GM21526 (cell line): ENCODE measurements at regions not wholly inside any gene's neighbourhood (a gene's known extent, or its start where the extent isn't known, plus 50 kb on each side); places are given as distances from the start of the nearest gene placed in this dataset.
"Not testable (repeated sequence)": the region's sequence is repeated elsewhere in the genome, so short reads cannot be mapped to it uniquely, and the experiment has no call there.

Source experiments
- ATAC-seq: cut with Tn5 transposase; IDR thresholded peaks from one replicate; pipeline ENCODE4 v1.9.1; 2021; ENCODE audit warnings: moderate library complexity; ENCODE audit not compliant: unreplicated experiment, low FRiP score

DNA sequence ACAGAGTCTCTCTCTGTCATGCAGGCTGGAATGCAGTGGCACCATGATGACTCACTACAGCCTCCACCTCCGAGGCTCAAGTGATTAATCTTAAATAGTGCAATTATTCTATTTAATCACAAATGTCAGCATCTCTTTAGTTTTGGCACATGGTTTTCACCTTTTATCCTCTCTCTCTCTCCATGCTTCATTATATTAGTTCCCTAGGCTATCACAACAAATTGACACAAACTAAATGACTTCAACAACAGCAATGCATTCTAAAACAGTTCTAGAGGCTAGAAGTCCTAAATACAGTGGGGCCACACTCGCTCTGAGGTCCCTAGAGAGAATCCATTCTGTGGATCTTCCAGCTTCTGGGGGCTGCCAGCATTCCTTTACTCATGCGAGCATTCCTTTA, 178.2 kb upstream of the ZNG1F start:
- ATAC-seq, result not testable (repeated sequence)

DNA sequence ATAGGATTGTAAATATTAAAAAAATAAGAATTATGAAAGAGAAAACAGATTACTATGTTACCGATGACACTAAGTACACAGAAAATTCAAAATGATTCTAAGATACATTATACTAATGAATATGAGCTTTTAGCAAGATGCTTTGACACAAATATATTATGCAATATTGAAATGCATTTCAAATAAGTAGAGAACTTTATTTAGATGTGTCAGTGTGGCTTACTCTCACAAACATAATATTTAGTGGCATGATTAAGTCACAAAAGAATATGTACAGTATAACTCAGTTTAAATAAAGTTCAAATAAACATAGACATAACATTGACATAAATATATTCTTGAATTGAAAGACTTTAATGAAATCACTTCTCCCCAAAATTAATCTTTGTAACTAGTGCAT, 172.7 kb upstream of the ZNG1F start:
- ATAC-seq, result not testable (repeated sequence)

DNA sequence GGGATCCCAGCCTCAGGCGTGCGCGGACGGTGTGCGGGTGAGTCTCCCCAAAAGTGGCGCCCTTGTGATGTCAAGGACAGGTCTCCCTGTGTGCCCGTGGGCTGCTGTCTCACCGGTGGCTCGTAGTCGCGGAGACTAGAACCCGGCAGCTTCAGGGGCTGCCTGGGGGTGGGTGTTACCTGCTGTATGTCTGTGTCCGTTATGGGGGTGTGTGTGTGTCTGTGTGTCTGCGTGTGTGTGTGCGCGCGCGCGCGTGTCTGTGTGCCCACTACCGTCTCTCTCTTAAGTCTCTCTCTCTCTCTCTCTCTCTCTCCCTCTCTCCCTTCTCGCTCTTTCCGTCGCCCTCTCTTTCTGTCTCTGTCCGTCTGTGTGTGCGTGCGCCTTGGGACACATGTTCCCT, 170.0 kb upstream of the ZNG1F start:
- not testable (repeated sequence) for ATAC-seq

DNA sequence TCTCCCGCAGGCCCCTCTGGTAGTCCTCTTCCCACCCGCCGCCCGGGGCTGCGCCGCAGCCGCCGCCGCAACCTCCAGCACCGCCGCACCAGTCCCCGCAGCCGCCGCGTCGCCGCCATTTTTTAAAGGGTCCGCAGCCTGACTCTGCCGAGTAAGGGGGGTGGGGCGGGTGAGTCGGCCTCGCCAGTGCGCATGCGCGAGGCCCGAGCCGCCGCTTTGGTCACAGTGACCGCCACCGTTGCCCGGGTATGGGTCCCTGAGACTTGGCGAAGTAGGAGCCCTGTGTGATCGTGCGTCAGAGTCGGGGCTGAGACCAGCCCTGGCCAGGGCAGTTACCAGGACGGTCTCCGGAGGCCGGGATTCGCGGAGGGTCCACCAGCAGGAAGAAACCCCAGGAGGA, 169.6 kb upstream of the ZNG1F start:
- ATAC-seq, result not testable (repeated sequence)

DNA sequence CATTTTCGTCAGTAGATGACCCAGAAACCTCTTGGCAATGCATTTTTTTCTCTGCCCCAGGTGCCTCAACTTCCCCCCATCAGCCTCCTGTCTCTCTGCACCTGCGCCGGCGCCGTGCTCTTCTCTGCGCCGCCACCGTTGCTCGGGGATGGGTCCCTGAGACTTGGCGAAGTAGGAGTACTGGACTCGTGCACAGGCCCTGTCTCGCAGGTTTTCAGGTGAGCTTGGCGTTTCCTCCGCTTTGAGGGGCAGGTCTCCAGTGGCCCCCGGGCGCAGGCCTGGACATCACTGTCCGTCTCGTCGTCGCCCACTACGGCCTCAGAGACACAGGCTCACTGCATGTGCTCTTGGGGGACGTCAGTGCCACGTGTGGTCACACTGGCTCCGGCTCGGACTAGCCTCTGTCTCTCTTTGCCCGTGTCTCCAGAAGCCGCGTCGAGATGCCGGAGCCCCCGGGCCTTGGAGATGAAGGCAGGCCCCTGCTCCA, 168.8 kb upstream of the ZNG1F start:
- ATAC-seq, result not testable (repeated sequence)

DNA sequence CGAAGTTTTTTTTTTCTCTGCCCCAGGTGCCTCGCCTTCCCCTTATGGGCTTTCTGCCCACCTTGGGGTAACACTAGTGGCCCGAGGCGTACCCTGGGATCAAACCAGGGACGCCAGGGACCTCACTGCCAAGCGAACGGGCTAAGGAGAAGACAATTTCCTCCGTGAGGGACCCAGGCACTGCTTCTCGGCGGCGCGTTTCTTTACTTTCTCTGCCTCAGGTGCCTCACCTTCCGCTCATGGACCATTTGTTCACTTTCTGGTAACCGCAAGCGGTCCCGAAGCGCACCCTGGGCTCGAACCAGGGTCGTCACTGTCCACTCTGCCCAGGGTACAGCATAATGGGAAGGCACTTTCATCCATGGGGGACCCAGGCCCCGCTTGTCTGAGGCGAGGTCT, 168.2 kb upstream of the ZNG1F start:
- not testable (repeated sequence) for ATAC-seq

DNA sequence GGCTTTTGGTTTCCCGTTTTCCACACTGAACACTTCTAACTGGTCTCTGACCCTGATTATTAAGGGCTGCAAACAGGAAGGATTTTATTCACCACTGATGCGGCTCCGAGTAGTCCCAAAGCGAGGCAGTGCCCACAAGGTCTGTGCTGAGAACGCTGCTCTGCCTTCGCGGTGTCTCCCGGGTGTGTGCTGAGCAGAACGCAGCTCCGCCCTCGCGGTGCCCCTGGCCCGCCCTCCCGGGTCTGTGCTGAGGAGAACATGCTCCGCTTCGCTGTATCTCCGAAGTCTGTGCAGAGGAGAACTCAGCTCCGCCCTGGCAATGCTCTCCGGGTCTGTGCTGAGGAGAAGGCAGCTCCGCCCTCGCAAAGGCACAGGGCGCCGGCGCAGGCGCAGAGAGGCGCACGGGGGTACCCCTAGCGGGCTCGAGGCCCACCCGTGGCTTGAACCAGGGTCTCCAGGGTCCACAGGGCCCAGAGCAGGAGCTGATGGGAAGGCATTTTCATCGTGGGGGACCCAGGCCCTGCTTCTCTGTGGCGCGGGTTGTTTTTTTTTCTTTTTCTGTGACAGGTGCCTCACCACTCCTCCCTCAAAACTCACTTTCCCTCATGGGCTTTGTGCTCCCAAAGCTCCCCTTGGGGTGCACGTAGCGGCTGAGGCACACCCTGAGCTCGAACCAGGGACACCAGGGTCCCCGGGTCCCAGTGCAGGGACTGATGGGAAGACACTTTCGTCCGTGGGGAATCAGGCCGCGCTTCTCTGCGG, 167.7 kb upstream of the ZNG1F start:
- ATAC-seq, result not testable (repeated sequence)

DNA sequence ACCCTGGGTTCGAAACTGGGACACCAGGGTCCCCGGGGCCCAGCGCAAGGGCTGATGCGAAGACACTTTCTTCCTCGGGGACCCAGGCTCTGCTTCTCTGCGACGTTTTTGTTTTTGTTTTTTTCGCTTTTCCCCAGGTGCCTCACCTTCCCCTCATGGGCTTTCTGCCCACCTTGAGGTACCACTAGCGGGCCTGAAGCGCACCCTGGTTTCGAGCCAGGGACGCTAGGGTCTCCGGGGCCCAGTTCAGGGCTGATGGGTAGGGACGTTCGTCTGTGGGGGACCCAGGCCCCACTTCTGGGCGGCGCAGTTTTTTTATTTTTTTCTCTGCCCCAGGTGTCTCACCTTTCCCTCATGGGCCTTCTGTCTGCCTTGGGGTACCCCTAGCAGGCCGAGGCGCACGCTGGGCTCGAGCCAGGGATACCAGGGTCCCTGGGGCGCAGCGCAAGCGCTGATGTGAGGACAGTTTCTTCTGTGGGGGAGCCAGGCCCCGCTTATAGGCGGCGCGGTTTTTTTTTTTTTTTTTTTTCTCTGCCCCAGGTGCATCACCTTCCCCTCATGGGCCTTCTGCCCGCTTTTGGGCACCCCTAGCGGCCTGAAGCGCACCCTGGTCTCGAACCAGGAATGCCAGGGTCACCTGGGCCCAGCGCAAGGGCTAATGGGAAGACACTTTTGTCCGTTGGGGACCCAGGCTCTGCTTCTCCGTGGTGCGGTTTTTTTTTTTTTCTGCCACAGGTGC, 166.8 kb upstream of the ZNG1F start:
- not testable (repeated sequence) for ATAC-seq

DNA sequence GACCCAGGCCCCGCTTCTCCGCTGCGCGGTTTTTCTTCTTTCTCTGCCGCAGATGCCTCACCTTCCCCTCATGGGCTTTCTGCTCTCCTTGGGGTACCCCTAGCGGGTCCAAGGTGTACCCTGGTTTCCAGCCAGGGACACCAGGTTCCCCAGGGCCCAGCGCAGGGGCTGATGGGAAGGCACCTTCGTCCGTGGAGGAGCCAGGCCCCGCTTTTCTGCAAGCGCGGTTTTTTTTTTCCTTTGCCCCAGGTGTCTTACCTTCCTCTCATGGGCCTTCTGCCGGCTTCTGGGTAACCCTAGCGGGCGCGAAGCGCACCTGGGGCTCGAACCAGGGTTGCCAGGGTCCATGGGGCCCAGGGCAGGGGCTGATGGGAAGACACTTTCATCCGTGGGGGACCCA, 165.9 kb upstream of the ZNG1F start:
- not testable (repeated sequence) for ATAC-seq

DNA sequence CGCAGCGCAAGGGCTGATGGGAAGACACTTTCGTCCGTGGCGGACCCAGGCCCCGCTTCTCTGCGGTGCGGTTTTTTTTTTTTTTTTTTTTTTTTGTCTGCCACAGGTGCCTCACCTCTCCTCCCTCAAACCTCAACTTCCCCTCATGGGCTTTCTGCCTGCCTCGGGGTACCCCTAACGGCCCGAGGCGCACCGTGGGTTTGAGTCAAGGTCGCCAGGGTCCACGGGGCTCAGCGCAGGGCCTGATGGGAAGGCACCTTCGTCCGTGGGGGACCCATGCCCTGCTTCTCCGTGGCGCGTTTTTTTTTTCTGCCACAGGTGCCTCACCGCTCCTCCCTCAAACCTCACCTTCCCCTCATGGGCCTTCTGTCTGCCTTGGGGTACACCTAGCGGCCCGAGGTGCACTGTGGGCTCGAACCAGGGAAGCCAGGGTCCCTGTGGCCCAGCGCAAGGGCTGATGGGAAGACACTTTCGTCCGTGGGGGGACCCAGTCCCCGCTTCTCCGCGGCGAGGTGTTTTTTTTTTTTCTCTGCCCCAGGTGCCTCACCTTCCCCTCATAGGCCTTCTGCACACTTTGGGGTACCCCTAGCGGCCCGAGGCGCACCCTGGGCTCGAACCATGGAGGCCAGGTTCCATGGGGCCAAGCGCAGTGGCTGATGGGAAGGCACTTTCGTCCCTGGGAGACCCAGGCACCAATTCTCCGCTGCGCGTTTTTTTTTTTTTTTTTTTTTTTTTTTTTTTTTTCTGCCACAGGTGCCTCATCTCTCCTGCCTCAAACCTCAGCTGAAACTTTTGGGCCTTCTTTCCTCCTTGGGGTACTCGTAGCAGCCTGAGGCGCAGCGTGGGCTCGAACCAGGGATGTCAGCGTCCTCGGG, 165.2 kb upstream of the ZNG1F start:
- ATAC-seq, result not testable (repeated sequence)

DNA sequence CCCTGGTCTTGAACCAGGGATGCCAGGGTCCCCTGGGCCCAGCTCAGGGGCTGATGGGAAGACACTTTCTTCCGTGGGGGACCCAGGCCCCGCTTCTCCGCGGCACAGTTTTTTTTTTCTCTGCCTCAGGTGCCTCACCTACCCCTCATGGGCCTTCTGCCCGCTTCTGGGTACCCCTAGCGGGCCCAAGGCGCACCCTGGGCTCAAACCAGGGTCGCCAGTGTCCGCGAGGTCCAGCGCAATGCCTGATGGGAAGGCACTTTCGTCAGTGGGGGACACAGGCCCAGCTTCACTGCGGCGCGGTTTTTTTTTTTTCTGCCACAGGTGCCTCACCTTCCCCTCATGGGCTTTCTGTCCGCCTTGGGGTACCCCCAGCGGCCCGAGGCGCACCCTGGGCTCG, 163.9 kb upstream of the ZNG1F start:
- ATAC-seq, result not testable (repeated sequence)

DNA sequence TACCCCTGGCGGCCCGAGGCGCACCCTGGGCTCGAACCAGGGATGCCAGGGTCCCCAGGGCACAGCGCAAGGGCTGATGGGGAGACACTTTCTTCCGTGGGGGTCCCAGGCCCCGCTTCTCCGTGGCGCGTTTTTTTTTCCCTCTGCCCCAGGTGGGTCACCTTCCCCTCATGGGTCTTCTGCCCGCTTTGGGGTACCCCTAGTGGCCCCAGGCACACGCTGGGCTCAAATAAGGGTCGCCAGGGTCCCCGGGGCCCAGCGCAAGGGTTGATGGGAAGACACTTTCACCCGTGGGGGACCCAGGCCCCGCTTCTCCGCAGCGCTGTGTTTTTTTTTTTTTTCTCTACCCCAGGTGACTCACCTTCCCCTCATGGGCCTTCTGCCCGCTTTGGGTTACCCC, 163.3 kb upstream of the ZNG1F start:
- not testable (repeated sequence) for ATAC-seq

DNA sequence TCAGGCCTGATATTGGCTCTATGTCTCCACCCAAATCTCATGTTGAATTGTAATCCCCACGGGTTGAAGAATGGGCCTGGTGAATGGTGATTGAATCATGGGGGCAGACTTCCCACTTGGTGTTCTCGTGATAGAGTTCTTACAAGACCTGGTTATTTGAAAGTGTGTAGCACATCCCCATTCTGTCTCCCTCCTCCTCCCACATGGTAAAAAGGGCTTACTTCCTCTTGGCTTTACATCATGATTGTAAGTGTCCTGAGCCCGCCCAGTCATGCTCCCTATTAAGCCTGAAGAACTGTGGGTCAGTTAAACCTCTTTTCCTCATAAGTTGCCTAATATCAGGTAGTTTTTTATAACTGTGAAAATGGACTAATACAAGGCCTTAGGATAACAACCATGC, 158.8 kb upstream of the ZNG1F start:
- ATAC-seq, result not testable (repeated sequence)

DNA sequence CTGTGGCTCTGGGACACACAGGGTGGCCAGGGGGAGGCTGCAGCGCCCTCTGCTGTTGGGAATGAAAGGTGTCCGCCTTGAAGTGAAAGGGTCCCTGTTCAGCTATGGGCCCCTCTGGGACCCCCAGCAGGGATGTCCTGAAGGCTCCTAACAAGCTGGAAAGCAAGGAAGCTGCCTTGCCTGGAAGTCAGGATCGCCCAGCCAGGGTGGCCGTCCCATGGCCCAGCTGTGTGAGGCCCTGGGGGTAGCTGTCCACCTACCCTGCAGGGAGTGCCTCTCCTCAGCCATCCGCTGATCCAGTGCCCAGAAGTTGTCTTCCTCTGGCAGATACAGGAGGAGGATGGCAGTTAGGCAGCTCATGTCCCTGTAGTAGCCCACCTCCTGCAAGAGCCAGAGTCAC, 143.4 kb upstream of the ZNG1F start:
- ATAC-seq, result not testable (repeated sequence)

DNA sequence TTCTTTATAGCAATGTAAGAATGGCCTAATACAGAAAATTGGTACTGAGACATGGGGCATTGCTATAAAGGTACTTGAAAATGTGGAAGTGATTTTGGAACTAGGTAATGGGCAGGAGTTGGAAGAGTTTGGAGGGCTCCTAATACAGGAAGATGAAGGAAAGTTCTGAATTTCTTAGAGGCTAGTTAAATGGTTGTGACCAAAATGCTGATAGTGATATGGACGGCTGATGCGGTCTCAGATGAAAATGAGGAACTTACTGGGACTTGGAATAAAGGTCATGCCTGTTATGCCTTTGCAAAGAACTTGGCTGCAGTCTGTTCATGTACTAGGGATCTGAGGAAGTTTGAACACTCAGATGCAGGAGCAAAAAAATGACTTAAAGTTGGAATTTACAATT, 132.2 kb upstream of the ZNG1F start:
- ATAC-seq, result not testable (repeated sequence)

DNA sequence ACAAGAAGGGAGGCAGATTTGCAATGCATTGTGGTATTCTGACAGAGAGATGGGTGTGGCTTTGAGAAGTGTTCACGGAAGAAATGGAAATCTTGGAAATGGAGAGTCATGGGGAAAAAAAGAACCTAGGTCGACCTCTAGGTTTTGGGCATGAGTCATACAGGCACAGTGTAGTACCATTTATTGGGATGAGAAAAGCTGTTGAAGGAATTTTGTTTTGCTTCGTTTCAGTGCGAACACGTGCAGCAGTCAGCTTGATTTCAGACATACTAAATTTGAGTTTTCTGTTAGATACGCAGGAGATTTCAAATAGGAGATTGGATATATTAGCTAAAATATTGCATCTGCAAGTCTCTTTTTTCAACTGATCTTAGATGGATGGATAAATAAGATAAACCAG, 119.8 kb upstream of the ZNG1F start:
- not testable (repeated sequence) for ATAC-seq

DNA sequence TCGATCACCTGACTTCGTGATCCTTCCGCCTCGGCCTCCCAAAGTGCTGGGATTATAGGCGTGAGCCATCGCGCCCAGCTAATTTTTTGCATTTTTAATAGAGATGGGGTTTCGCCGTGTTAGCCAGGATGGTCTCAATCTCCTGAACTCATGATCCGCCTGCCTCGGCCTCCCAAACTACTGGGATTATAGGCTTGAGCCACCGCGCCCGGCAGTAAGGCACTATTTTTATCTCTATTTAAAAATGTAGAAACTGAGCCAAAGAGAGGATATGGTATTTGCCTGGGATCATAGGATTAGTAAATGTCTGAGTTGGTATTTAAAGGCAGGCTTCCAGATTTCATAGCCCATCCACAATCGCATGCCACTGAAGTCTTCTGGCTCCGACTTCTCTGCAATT, 96.6 kb upstream of the ZNG1F start:
- not testable (repeated sequence) for ATAC-seq

DNA sequence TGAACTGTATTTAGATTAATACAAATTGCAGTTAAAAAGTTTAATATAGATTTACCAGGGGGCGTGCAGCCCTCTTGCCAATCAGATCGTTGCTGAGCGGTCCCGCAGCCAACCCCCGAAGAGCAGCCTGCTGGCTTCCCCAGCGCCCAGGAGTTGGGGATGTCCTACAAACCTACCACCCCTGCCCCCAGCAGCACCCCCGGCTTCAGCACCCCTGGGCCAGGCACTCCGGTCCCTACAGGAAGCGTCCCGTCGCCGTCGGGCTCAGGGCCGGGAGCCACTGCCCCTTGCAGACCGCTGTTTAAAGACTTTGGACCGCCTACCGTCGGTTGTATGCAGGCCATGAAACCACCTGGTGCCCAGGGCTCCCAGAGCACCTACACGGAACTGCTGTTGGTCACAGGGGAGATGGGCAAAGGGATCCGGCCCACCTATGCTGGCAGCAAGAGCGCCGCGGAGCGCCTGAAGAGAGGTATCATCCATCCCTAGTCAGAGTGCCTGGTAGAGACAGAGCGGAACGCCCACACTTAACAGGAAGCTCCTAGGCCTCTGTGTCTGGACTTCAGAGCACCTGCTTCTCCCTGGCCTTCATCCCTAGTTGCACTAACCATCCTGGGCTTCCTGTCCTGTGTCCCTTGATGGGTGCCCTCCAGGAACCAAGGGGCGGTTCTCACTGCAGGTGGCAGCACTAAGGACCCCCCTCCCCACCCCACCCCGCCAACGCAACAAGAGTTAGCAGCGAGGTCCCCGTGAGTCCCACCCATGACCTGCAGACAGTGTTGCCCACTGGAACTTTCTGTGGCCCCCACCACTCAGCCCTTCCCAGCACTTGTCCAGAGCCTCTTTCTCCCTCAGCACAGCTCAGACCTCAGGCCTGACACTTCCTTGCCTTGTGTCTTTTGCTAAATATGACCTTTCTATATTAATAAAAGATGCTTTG, 91.5 kb upstream of the ZNG1F start:
- not testable (repeated sequence) for ATAC-seq

DNA sequence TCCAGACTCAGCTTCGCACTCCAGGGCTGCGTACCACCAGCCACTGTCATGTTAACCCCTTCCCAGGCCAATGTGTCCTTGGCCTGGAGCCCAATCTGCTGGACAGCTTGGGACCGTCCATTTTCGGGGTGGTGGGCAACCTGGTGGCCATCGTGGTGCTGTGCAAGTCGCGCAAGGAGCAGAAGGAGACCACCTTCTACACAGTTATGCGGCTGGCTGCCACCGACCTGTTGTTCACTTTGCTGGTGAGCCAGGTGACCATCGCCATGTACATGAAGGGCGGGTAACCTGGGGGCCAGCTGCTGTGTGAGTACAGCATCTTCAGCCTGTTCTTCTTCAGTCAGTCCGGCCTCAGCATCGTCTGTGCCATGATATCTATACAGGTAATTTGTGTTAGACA, 90.3 kb upstream of the ZNG1F start:
- ATAC-seq, result not testable (repeated sequence)

DNA sequence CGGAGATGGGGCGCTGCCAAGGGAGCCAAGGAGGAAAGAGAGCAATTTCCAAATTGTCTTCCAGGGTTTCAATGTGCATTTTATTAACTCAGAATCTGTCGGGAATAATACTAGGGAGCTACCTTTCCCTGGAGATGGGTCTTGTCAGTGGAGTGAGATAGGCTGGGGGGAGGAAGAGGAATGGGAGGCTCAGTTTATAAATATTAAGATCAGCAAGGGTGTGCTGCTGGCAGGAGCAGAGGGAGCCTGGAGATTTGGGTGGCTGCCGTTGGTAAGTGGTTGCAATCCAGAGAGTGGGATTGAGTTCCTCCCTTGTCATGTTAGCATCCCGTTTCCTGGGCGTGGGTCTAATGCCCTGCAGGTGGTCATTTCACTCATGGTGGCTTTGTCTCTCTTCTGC, 89.9 kb upstream of the ZNG1F start:
- ATAC-seq, result not testable (repeated sequence)
